ENCODE measurements at regions not wholly inside any gene's neighbourhood (a gene's known extent, or its start where the extent isn't known, plus 50 kb on each side); places are given as distances from the start of the nearest gene placed in this dataset.

DNA sequence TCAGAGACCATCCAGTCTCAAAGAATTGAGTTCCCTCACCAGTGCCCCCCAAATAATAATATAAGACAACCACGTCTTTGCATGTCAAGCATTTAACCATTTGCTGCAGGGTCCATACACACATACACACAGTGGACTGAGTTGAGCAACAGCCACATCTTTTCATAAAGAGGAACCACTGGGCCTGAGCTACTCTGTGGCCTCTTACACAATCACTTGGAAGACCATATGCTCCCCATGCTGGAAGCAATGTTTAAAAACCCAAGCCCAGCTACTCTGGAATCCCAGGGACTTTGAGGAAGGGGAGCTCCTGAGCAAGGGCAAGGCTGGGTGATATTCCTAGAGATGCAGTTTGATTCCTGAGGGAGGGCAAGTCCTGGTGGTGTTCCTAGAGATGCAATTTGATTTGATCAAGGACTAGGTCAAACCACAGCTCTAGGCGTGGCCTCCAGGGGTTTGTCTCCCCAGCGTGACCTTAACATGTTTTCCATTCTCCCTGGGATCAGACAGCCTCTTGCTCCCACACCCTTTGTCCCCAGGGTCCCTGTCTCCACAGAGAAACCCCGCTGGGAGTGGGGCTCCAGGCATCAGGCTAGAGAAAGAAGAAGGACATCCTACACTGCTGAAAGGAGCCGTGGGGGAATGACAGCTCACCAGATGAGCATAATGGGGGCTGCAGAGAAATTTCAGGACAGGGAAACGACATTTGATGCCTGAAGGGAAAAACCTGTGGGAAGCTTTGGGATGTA, 376.2 kb upstream of the MGMT start:
- TF ChIP-seq, protein P1, sequence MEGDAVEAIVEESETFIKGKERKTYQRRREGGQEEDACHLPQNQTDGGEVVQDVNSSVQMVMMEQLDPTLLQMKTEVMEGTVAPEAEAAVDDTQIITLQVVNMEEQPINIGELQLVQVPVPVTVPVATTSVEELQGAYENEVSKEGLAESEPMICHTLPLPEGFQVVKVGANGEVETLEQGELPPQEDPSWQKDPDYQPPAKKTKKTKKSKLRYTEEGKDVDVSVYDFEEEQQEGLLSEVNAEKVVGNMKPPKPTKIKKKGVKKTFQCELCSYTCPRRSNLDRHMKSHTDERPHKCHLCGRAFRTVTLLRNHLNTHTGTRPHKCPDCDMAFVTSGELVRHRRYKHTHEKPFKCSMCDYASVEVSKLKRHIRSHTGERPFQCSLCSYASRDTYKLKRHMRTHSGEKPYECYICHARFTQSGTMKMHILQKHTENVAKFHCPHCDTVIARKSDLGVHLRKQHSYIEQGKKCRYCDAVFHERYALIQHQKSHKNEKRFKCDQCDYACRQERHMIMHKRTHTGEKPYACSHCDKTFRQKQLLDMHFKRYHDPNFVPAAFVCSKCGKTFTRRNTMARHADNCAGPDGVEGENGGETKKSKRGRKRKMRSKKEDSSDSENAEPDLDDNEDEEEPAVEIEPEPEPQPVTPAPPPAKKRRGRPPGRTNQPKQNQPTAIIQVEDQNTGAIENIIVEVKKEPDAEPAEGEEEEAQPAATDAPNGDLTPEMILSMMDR (conservative IDR thresholded peaks at IDR 0.05 in 1 of 2, IDR thresholded peaks at IDR 0.05 in 1 of 2; ENCODE audit: extremely low read depth in 1 of 2, insufficient read depth in 1 of 2, low read depth in 1 of 2, low read length in 2 of 2) = no peak
- TF ChIP-seq EZH2 (IDR thresholded peaks at IDR 0.05; ENCODE audit: borderline replicate concordance, low read length) = no peak

Data from mammary epithelial cell (primary cell).